Left lung (tissue), 4 donors: ENCODE measurements at regions not wholly inside any gene's neighbourhood (a gene's known extent, or its start where the extent isn't known, plus 50 kb on each side); places are given as distances from the start of the nearest gene placed in this dataset.
"Not testable (repeated sequence)": the region's sequence is repeated elsewhere in the genome, so short reads cannot be mapped to it uniquely, and the experiment has no call there.

ENCODE experiments used
- ATAC-seq: fragments of 200-7000 bp; cut with Tn5 transposase; one replicate; pipeline ENCODE4 v1.9.1; 2020; ENCODE audit warnings: moderate library complexity
- DNase-seq, 4 donors: peaks; one replicate each; pipeline ENCODE4 v3.0.0-alpha.2; 2013 to 2020
- H3K27ac ChIP-seq, 2 donors: fragments of 200-600 bp; sonication (generic) in 1 of 2; one replicate each; pipeline versions ENCODE4 v1.5.0 to v1.8.0; 2020 to 2021
- H3K27me3 ChIP-seq, 2 donors: fragments of 200-600 bp; sonication (generic) in 1 of 2; one replicate each; pipeline versions ENCODE4 v1.5.0 to v1.8.0; 2020 to 2021
- H3K36me3 ChIP-seq, 2 donors: fragments of 200-600 bp; sonication (generic) in 1 of 2; one replicate each; pipeline versions ENCODE4 v1.5.0 to v1.8.0; 2020 to 2021
- H3K4me1 ChIP-seq, 2 donors: fragments of 200-600 bp; one replicate each; pipeline ENCODE4 v1.8.0; 2021
- H3K4me3 ChIP-seq, 2 donors: fragments of 200-600 bp; sonication (generic) in 1 of 2; one replicate each; pipeline versions ENCODE4 v1.5.0 to v1.8.0; 2020 to 2021; ENCODE audit warnings: mild to moderate bottlenecking in 1 of 2
- H3K9me3 ChIP-seq, 2 donors: fragments of 200-600 bp; sonication (generic) in 1 of 2; one replicate each; pipeline versions ENCODE4 v1.5.0 to v1.8.0; 2020 to 2021
- intact Hi-C, 2 donors: fragments of 100-400 bp; cut with DNase I; formaldehyde crosslinking; loops; one replicate each; pipeline versions ENCODE4 v1.11.2 to v1.14.2; 2022
- TF ChIP-seq, protein P1 (sequence below), 2 donors: fragments of 200-600 bp; sonication (generic) in 1 of 2; IDR thresholded peaks; one replicate each; pipeline versions ENCODE4 v1.5.0 to v1.8.0; 2021; ENCODE audit warnings: antibody characterized with exemption in 2 of 2
- donor health status: DM: no; HTN: yes; CAD: no.
- donor health status: DM: no; HTN: no; CAD: no.

DNA sequence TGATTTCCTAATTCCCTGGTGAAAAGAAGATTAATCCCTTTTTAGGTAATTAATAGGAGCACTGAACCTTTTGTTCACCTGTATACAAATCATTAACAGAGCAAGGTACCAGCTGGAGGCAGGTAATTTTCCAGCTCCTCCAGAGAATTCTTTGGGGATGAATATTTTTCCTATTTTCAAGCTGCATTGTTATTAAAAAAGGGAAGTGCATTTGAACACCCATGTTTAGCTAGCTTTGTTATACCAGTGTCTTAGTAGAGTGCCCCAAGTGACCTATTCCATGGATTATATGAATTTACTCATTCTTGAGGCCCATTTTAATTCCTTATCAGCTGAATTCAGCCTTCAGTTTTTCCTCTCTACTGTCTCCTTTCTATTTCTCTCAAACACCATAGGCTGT is 73.2 kb upstream of the GOT2 start:
- Histone ChIP-seq H3K4me3 (no peak overlapping the region), H3K4me1 (no peaks in the 10 kb centered on the region), H3K9me3 (peaks cover 0 to 8% of the 10 kb centered on the region in 2 donors), H3K27me3 (no peaks in the 10 kb centered on the region), H3K27ac (no peak overlapping the region), H3K36me3 (no peaks in the 10 kb centered on the region)
- intact Hi-C loops, result no loop called here
- DNase-seq (no peak), ATAC-seq (no peak)
- TF ChIP-seq, protein P1, sequence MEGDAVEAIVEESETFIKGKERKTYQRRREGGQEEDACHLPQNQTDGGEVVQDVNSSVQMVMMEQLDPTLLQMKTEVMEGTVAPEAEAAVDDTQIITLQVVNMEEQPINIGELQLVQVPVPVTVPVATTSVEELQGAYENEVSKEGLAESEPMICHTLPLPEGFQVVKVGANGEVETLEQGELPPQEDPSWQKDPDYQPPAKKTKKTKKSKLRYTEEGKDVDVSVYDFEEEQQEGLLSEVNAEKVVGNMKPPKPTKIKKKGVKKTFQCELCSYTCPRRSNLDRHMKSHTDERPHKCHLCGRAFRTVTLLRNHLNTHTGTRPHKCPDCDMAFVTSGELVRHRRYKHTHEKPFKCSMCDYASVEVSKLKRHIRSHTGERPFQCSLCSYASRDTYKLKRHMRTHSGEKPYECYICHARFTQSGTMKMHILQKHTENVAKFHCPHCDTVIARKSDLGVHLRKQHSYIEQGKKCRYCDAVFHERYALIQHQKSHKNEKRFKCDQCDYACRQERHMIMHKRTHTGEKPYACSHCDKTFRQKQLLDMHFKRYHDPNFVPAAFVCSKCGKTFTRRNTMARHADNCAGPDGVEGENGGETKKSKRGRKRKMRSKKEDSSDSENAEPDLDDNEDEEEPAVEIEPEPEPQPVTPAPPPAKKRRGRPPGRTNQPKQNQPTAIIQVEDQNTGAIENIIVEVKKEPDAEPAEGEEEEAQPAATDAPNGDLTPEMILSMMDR (IDR thresholded peaks at IDR 0.05), result no peak

DNA sequence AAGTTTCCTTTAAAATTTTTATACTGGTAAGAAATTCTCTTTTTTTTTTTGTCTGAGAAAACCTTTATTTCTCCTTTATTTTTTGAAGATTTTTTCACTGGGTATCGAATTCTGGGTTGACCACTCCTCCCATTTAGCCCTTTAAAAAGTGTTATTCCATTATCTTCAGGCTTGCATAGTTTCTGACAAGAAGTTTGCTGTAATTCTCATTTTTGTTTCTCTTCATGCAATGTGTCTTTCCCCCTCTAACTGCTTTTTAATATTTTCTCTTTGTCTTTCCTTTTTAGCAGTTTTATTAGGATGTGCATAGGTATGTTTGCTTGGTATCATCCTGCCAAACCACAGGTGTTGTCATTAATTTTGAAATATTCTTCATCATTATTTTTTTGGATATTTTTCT is 67.7 kb upstream of the GOT2 start:
- H3K4me3 ChIP-seq, result no peak overlapping the region
- TF ChIP-seq, protein P1 (IDR thresholded peaks at IDR 0.05), result no peak
- no peak overlapping the region for H3K27ac ChIP-seq
- intact Hi-C loops, result no loop called here
- H3K4me1 ChIP-seq, result no peaks in the 10 kb centered on the region
- peaks cover 0 to 18% of the 10 kb centered on the region in 2 donors for H3K9me3 ChIP-seq
- no peaks in the 10 kb centered on the region for H3K36me3 ChIP-seq
- ATAC-seq (no peak), DNase-seq (no peak)
- no peaks in the 10 kb centered on the region for H3K27me3 ChIP-seq

DNA sequence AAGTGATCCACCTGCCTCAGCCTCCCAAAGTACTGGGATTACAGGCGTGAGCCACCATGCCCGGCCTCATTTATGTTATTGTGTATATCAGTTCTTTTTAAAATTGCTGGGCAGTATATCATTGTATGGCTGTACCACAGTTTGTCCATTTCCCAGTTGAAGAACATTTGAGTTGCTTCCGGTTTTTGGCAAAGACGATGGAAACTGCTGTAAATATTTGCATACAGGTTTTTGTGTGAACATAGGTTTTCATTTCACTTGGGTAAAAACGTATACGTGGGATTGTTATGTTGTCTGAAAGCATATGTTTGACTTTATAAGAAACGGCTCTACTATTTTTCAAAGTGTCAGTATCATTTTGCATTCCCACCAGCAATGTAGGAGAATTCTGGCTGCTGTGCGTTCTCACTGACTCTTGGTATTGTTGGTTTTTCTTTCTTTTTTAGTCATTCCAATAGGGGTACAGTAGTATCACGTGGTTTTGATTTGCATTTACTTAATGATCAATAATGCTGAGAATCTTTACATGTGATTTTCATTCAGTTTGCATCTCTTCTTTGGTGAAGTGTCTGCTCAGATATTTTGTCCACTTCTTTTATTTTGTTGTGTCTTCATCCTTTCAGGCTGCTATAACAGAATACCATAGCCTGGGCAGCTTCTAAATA is 63.2 kb upstream of the GOT2 start:
- H3K36me3 ChIP-seq, result no peaks in the 10 kb centered on the region
- intact Hi-C loops, result no loop called here
- peaks cover 0 to 9% of the 10 kb centered on the region in 2 donors for H3K9me3 ChIP-seq
- H3K27me3 ChIP-seq, result no peaks in the 10 kb centered on the region
- DNase-seq, result no peak
- H3K4me3 ChIP-seq, result no peak overlapping the region
- no peak overlapping the region for H3K27ac ChIP-seq
- no peaks in the 10 kb centered on the region for H3K4me1 ChIP-seq
- no peak for ATAC-seq
- TF ChIP-seq, protein P1 (IDR thresholded peaks at IDR 0.05), result no peak

DNA sequence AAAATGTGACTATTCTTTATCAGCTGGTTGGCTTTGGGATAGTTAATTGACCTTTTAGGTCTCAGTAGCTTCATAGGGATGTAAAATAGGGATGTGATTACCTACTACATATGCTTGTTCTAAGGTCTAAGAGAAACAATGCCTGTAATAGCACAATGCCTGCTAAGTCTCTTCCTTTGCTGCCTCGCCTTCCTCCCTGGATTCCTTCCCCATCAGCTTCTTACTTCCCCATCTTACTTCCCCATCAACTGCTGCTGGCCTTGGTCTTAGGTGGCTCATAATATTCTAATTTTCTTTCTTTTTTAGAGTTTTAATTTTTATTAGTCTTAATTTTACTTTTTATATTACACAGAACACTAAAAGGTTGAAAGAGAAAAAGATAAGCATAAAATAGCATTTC is 59.2 kb upstream of the GOT2 start:
- Histone ChIP-seq H3K4me1 (no peaks in the 10 kb centered on the region), H3K27ac (no peak overlapping the region), H3K36me3 (no peaks in the 10 kb centered on the region), H3K9me3 (no peaks in the 10 kb centered on the region), H3K4me3 (no peak overlapping the region), H3K27me3 (no peaks in the 10 kb centered on the region)
- DNase-seq (no peak), ATAC-seq (no peak)
- intact Hi-C loops, result no loop called here
- TF ChIP-seq, protein P1 (IDR thresholded peaks at IDR 0.05), result no peak

GRCh38 chr16:58792188-58792587 is 58.1 kb upstream of the GOT2 start:
- Histone ChIP-seq H3K27ac (no peak overlapping the region), H3K4me3 (no peak overlapping the region), H3K9me3 (no peaks in the 10 kb centered on the region), H3K36me3 (no peaks in the 10 kb centered on the region), H3K27me3 (no peaks in the 10 kb centered on the region), H3K4me1 (no peaks in the 10 kb centered on the region)
- TF ChIP-seq, protein P1 (IDR thresholded peaks at IDR 0.05), result no peak
- ATAC-seq (no peak), DNase-seq (no peak)
- intact Hi-C loops, result no loop called here

DNA sequence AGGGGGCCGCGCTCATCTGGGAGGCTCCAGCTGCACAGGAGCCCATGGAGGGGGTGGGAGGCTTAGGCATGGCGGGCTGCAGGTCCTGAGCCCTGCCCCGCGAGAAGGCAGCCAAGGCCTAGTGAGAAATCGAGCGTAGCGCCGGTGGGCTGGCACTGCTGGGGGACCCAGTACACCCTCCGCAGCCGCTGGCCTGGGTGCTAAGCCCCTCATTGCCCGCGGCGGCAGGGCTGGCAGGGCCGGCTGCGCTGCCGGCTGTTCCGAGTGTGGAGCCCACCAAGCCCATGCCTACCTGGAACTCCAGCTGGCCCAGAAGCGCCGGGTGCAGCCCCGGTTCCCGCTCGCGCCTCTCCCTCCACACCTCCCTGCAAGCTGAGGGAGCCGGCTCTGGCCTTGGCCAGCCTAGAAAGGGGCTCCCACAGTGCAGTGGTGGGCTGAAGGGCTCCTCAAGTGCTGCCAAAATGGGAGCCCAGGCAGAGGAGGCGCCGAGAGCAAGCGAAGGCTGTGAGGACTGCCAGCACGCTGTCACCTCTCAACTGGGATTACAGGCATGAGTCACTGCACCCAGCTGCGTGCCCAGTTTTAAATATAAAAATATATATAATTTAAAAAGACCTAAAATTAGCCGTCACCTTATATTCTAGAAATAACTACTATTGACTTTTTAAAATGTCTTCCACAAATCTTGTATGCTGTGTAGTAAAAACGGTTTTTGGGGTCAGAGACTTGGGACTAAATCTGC is 56.9 kb upstream of the GOT2 start:
- H3K4me1 ChIP-seq, H3K9me3 ChIP-seq, ATAC-seq, DNase-seq, H3K27ac ChIP-seq, H3K36me3 ChIP-seq, H3K27me3 ChIP-seq, intact Hi-C loops, H3K4me3 ChIP-seq: not testable (repeated sequence)
